ENCODE measurements at regions not wholly inside any gene's neighbourhood (a gene's known extent, or its start where the extent isn't known, plus 50 kb on each side); places are given as distances from the start of the nearest gene placed in this dataset.

GRCh38 chr13:111492958-111493357 lies 172.5 kb downstream of the TEX29 start:
- Histone ChIP-seq H3K27me3 (ENCODE audit: control insufficient read depth, extremely low read depth, insufficient read depth, low read length) (no peaks in the 10 kb centered on the region), H3K79me2 (ENCODE audit: control insufficient read depth, insufficient read depth, low read length) (no peaks in the 10 kb centered on the region), H4K20me1 (ENCODE audit: control insufficient read depth, extremely low read depth, insufficient read depth, low read length) (no peaks in the 10 kb centered on the region), H2AFZ (ENCODE audit: control insufficient read depth, low read length) (no peak overlapping the region), H3K27ac (ENCODE audit: control insufficient read depth, insufficient read depth, low read length) (no peak overlapping the region), H3K4me2 (ENCODE audit: control insufficient read depth, extremely low read depth, insufficient read depth, low read depth, low read length) (no peak overlapping the region), H3K4me1 (ENCODE audit: control insufficient read depth, extremely low read depth, insufficient read depth, low read length) (no peaks in the 10 kb centered on the region), H3K9me3 (ENCODE audit: control insufficient read depth, low read depth, low read length) (peaks cover 2% of the 10 kb centered on the region), H3K9ac (ENCODE audit: control insufficient read depth, extremely low read depth, insufficient read depth, low read length) (no peak overlapping the region), H3K9me1 (ENCODE audit: control insufficient read depth, extremely low read depth, insufficient read depth, low read length) (no peaks in the 10 kb centered on the region), H3K36me3 (ENCODE audit: control insufficient read depth in 2 of 2, extremely low read depth in 1 of 2, insufficient read depth in 2 of 2, low read length in 2 of 2) (no peaks in the 10 kb centered on the region), H3K4me3 (ENCODE audit: control insufficient read depth in 2 of 3, extremely low read depth in 1 of 3, insufficient read depth in 2 of 3, low read depth in 1 of 3, low read length in 3 of 3) (no peak overlapping the region)
- no peak for FAIRE-seq
- dilution Hi-C loops (cut with MboI; ENCODE audit: extremely low pct_ligation_motif_present, low sequenced_read_pairs): no loop called here
- TF ChIP-seq CTCF (optimal IDR thresholded peaks at IDR 0.05 in 1 of 3, IDR thresholded peaks at IDR 0.05 in 1 of 3, conservative IDR thresholded peaks at IDR 0.05 in 1 of 3; ENCODE audit: extremely low read depth in 1 of 3, insufficient read depth in 2 of 3, low read length in 3 of 3): no peak
- TF ChIP-seq EZH2 (IDR thresholded peaks at IDR 0.05; ENCODE audit: low read length): no peak
- DNase-seq (ENCODE audit: low read depth, low spot score): no peak

GRCh38 chr13:111493468-111493867 lies 173.0 kb downstream of the TEX29 start:
- Histone ChIP-seq H3K9me3 (ENCODE audit: control insufficient read depth, low read depth, low read length) (peaks cover 2% of the 10 kb centered on the region), H3K9me1 (ENCODE audit: control insufficient read depth, extremely low read depth, insufficient read depth, low read length) (no peaks in the 10 kb centered on the region), H3K4me2 (ENCODE audit: control insufficient read depth, extremely low read depth, insufficient read depth, low read depth, low read length) (no peak overlapping the region), H3K79me2 (ENCODE audit: control insufficient read depth, insufficient read depth, low read length) (no peaks in the 10 kb centered on the region), H2AFZ (ENCODE audit: control insufficient read depth, low read length) (no peak overlapping the region), H4K20me1 (ENCODE audit: control insufficient read depth, extremely low read depth, insufficient read depth, low read length) (no peaks in the 10 kb centered on the region), H3K4me1 (ENCODE audit: control insufficient read depth, extremely low read depth, insufficient read depth, low read length) (no peaks in the 10 kb centered on the region), H3K9ac (ENCODE audit: control insufficient read depth, extremely low read depth, insufficient read depth, low read length) (no peak overlapping the region), H3K36me3 (ENCODE audit: control insufficient read depth in 2 of 2, extremely low read depth in 1 of 2, insufficient read depth in 2 of 2, low read length in 2 of 2) (no peaks in the 10 kb centered on the region), H3K4me3 (ENCODE audit: control insufficient read depth in 2 of 3, extremely low read depth in 1 of 3, insufficient read depth in 2 of 3, low read depth in 1 of 3, low read length in 3 of 3) (no peak overlapping the region), H3K27me3 (ENCODE audit: control insufficient read depth, extremely low read depth, insufficient read depth, low read length) (no peaks in the 10 kb centered on the region), H3K27ac (ENCODE audit: control insufficient read depth, insufficient read depth, low read length) (no peak overlapping the region)
- dilution Hi-C loops (cut with MboI; ENCODE audit: extremely low pct_ligation_motif_present, low sequenced_read_pairs): no loop called here
- DNase-seq (ENCODE audit: low read depth, low spot score): no peak
- no peak for TF ChIP-seq EZH2 (IDR thresholded peaks at IDR 0.05; ENCODE audit: low read length)
- TF ChIP-seq CTCF (optimal IDR thresholded peaks at IDR 0.05 in 1 of 3, IDR thresholded peaks at IDR 0.05 in 1 of 3, conservative IDR thresholded peaks at IDR 0.05 in 1 of 3; ENCODE audit: extremely low read depth in 1 of 3, insufficient read depth in 2 of 3, low read length in 3 of 3): no peak
- FAIRE-seq: no peak

Data from keratinocyte (primary cell).